ENCODE measurements at regions not wholly inside any gene's neighbourhood (a gene's known extent, or its start where the extent isn't known, plus 50 kb on each side); places are given as distances from the start of the nearest gene placed in this dataset.
A peak's percentile ranks its signal among the peaks of the same experiment; 100 is the strongest.

GRCh38 chr13:33493672-33494365 is 208.3 kb upstream of the STARD13 start:
- H2AK9ac ChIP-seq (replicated peaks; ENCODE audit: low read depth, low read length, poor library complexity) = no peak overlapping the region
- H3K14ac ChIP-seq (replicated peaks; ENCODE audit: low read depth, low read length) = peak overlapping the region; percentile 91
- H3K4me3 ChIP-seq (ENCODE audit: insufficient read depth, low read depth, low read length) = no peak overlapping the region
- H3K9me1 ChIP-seq (ENCODE audit: insufficient read depth, low read length) = peaks cover 14% of the 10 kb centered on the region
- DNase-seq (no peak), ATAC-seq (ENCODE audit: low read depth) (no peak)
- H2BK120ac ChIP-seq (ENCODE audit: low read depth, low read length) = peak overlapping the region; percentile 95
- ChIA-PET CTCF (no interaction called here), POLR2A (ENCODE audit: unreplicated experiment) (no interaction called here)
- peak overlapping the region; percentile 87 for H2BK15ac ChIP-seq (ENCODE audit: low read depth, low read length)
- TF ChIP-seq RCOR1 (IDR thresholded peaks at IDR 0.05; ENCODE audit: insufficient replicate concordance, low read length) (no peak), SMC3 (IDR thresholded peaks at IDR 0.05; ENCODE audit: low read depth, low read length) (no peak), MAFK (IDR thresholded peaks at IDR 0.05; ENCODE audit: low read depth, low read length) (no peak), MXI1 (IDR thresholded peaks at IDR 0.05; ENCODE audit: borderline replicate concordance, low read depth, low read length) (no peak), FOS (IDR thresholded peaks at IDR 0.05; ENCODE audit: low read depth, low read length) (no peak), CHD1 (IDR thresholded peaks at IDR 0.05; ENCODE audit: low read depth, low read length) (no peak), NFE2L2 (IDR thresholded peaks at IDR 0.05; ENCODE audit: low read depth, low read length) (no peak), MAZ (IDR thresholded peaks at IDR 0.05; ENCODE audit: borderline replicate concordance, low read depth, low read length) (no peak), RFX5 (IDR thresholded peaks at IDR 0.05; ENCODE audit: low read depth, low read length) (no peak), CEBPB (IDR thresholded peaks at IDR 0.05; ENCODE audit: low read depth, low read length) (no peak), RAD21 (IDR thresholded peaks at IDR 0.05; ENCODE audit: low read length) (no peak)
- TF ChIP-seq, protein P1, sequence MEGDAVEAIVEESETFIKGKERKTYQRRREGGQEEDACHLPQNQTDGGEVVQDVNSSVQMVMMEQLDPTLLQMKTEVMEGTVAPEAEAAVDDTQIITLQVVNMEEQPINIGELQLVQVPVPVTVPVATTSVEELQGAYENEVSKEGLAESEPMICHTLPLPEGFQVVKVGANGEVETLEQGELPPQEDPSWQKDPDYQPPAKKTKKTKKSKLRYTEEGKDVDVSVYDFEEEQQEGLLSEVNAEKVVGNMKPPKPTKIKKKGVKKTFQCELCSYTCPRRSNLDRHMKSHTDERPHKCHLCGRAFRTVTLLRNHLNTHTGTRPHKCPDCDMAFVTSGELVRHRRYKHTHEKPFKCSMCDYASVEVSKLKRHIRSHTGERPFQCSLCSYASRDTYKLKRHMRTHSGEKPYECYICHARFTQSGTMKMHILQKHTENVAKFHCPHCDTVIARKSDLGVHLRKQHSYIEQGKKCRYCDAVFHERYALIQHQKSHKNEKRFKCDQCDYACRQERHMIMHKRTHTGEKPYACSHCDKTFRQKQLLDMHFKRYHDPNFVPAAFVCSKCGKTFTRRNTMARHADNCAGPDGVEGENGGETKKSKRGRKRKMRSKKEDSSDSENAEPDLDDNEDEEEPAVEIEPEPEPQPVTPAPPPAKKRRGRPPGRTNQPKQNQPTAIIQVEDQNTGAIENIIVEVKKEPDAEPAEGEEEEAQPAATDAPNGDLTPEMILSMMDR (conservative IDR thresholded peaks at IDR 0.05; ENCODE audit: low read depth, low read length) = no peak
- TF ChIP-seq, protein P2, sequence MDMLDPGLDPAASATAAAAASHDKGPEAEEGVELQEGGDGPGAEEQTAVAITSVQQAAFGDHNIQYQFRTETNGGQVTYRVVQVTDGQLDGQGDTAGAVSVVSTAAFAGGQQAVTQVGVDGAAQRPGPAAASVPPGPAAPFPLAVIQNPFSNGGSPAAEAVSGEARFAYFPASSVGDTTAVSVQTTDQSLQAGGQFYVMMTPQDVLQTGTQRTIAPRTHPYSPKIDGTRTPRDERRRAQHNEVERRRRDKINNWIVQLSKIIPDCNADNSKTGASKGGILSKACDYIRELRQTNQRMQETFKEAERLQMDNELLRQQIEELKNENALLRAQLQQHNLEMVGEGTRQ (IDR thresholded peaks at IDR 0.05; ENCODE audit: low read depth, low read length) = no peak
- TF ChIP-seq, protein P3, sequence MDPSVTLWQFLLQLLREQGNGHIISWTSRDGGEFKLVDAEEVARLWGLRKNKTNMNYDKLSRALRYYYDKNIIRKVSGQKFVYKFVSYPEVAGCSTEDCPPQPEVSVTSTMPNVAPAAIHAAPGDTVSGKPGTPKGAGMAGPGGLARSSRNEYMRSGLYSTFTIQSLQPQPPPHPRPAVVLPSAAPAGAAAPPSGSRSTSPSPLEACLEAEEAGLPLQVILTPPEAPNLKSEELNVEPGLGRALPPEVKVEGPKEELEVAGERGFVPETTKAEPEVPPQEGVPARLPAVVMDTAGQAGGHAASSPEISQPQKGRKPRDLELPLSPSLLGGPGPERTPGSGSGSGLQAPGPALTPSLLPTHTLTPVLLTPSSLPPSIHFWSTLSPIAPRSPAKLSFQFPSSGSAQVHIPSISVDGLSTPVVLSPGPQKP (IDR thresholded peaks at IDR 0.05; ENCODE audit: borderline replicate concordance, low read depth, low read length) = no peak
- peak overlapping the region; percentile 44 for H3K18ac ChIP-seq (ENCODE audit: low read depth, low read length)
- no peaks in the 10 kb centered on the region for H4K20me1 ChIP-seq (ENCODE audit: insufficient read depth, low read length)
- peak overlapping the region; percentile 92 for H2AK5ac ChIP-seq (ENCODE audit: low read depth, low read length)
- peak overlapping the region; percentile 58 to 88 for H4K8ac ChIP-seq (ENCODE audit: low read depth in 2 of 2, low read length in 2 of 2)
- H2BK5ac ChIP-seq (ENCODE audit: low read depth, low read length, poor library complexity, severe bottlenecking) = peak overlapping the region; percentile 97
- H3K27ac ChIP-seq (ENCODE audit: insufficient read depth, low read length) = peak overlapping the region; percentile 34
- H3K27me3 ChIP-seq (ENCODE audit: control insufficient read depth, insufficient read depth, low read length) = no peaks in the 10 kb centered on the region
- dilution Hi-C loops (cut with HindIII; ENCODE audit: low sequenced_read_pairs, unreplicated experiment) = no loop called here
- 100% methylated on average over 5 of the region's 6 CpGs; no CpG with 5 or more reads in 1 of the 2 experiments for WGBS, 2 experiments (ENCODE audit: extremely low coverage in 2 of 2, insufficient read length in 1 of 2)
- peak overlapping the region; percentile 93 for H4K91ac ChIP-seq (ENCODE audit: insufficient read depth, low read depth, low read length)
- peak overlapping the region; percentile 95 for H2BK20ac ChIP-seq (ENCODE audit: low read depth, low read length)
- intact Hi-C loops (cut with micrococcal nuclease) = loop anchor here (2.0 kb wide), 1 partner anchor 43 kb away; no protein-coding TSS in a partner anchor
- H3K9ac ChIP-seq (ENCODE audit: low read depth, low read length) = no peak overlapping the region
- peak overlapping the region; percentile 3; the same call in 1 of the 2 replicates for H3K56ac ChIP-seq (ENCODE audit: extremely low read depth, insufficient read depth, low read length)
- H3K4me1 ChIP-seq (ENCODE audit: control insufficient read depth, insufficient read depth, low read length) = peaks cover 9% of the 10 kb centered on the region
- no peak overlapping the region for H3K4me2 ChIP-seq (ENCODE audit: low read depth, low read length)
- in situ Hi-C loops (cut with MboI; ENCODE audit: low sequenced_read_pairs) = no loop called here
- H3K23ac ChIP-seq (ENCODE audit: low read depth, low read length) = peak overlapping the region; percentile 79; the same call in 1 of the 2 replicates
- peak overlapping the region; percentile 14; the same call in 1 of the 2 replicates for H4K5ac ChIP-seq (ENCODE audit: low read depth, low read length)
- no peak overlapping the region for H2AFZ ChIP-seq (replicated peaks; ENCODE audit: low read length, poor library complexity)
- no peaks in the 10 kb centered on the region for H3K36me3 ChIP-seq (ENCODE audit: control insufficient read depth, insufficient read depth, low read length)
- BruUV-seq (replicated peaks) = no TSS peak
- H3K79me1 ChIP-seq (ENCODE audit: low read depth in 1 of 2, low read length in 2 of 2) = peaks cover 0 to 12% of the 10 kb centered on the region in 2 experiments; a peak in 1 of 4 replicates
- H3K4ac ChIP-seq (ENCODE audit: low read depth, low read length) = peak overlapping the region; percentile 92
- no peaks in the 10 kb centered on the region for H3K9me3 ChIP-seq (ENCODE audit: control insufficient read depth, insufficient read depth, low read length)

All from IMR-90 (cell line).